ENCODE measurements at regions not wholly inside any gene's neighbourhood (a gene's known extent, or its start where the extent isn't known, plus 50 kb on each side); places are given as distances from the start of the nearest gene placed in this dataset.

DNA sequence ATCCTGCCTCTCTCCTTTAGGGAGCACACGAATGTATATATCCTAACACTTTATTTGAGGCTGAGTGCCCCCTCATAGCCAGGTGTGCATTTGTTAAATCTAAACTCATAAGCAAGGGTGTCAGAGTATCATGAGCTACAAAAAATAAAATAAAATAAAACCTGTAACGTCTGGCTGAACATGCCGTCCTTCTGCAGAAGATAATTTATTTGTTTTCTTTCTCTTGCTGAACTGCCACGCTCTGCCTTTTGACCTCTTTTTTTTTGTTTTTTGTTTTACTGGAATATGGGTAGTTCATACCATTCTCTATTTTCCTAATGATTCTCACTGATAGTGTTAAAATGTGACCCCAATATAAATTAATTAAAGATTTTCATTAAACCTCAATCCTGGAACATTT lies 117.7 kb upstream of the MPDZ start:
- TF ChIP-seq, protein P1, sequence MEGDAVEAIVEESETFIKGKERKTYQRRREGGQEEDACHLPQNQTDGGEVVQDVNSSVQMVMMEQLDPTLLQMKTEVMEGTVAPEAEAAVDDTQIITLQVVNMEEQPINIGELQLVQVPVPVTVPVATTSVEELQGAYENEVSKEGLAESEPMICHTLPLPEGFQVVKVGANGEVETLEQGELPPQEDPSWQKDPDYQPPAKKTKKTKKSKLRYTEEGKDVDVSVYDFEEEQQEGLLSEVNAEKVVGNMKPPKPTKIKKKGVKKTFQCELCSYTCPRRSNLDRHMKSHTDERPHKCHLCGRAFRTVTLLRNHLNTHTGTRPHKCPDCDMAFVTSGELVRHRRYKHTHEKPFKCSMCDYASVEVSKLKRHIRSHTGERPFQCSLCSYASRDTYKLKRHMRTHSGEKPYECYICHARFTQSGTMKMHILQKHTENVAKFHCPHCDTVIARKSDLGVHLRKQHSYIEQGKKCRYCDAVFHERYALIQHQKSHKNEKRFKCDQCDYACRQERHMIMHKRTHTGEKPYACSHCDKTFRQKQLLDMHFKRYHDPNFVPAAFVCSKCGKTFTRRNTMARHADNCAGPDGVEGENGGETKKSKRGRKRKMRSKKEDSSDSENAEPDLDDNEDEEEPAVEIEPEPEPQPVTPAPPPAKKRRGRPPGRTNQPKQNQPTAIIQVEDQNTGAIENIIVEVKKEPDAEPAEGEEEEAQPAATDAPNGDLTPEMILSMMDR (IDR thresholded peaks at IDR 0.05), result no peak
- TF ChIP-seq EZH2 (IDR thresholded peaks at IDR 0.05; ENCODE audit: borderline replicate concordance, insufficient read depth, low read depth, low read length, poor library complexity, severe bottlenecking), result no peak

All from B cell (primary cell).